AG04449 (cell line): ENCODE measurements at regions not wholly inside any gene's neighbourhood (a gene's known extent, or its start where the extent isn't known, plus 50 kb on each side); places are given as distances from the start of the nearest gene placed in this dataset.

Experiments
- CTCF ChIA-PET: fragments of 350-600 bp; formaldehyde crosslinking; extraction: SDS; loops from one replicate; lab custom pipeline; 2021; ENCODE audit warnings: antibody characterized with exemption; lab: Yijun Ruan, JAX
- POLR2A ChIA-PET: fragments of 400-600, 350-600 bp; formaldehyde crosslinking; extraction: SDS; loops from one replicate; lab custom pipeline; 2020; ENCODE audit warnings: antibody characterized with exemption, inconsistent platforms; lab: Yijun Ruan, JAX
- DNase-seq: peaks from one replicate; pipeline ENCODE4 v3.0.0-alpha.2; 2010; ENCODE audit warnings: low read depth, low spot score
- H3K4me3 ChIP-seq: 2 replicates; pipeline ENCODE4 v1.5.1; 2011; ENCODE audit warnings: low read depth, mild to moderate bottlenecking, control low read depth, low read length
- CTCF ChIP-seq: IDR thresholded peaks from one replicate; pipeline ENCODE4 v1.5.1; 2011; ENCODE audit warnings: mild to moderate bottlenecking, moderate library complexity, low read length, control low read depth, inconsistent platforms; ENCODE audit not compliant: insufficient read depth; ENCODE audit errors: missing control alignments

- TF ChIP-seq CTCF, result no peak
- POLR2A ChIA-PET, result interaction anchor here (0.7 kb wide), 1 partner anchor 72 kb away, joined by 3 read pairs; no protein-coding TSS in a partner anchor
- DNase-seq, result no peak
- no peak overlapping the region for H3K4me3 ChIP-seq
- CTCF ChIA-PET, result interaction anchor here (1.2 kb wide), 1 partner anchor 14 kb away, joined by 4 read pairs; no protein-coding TSS in a partner anchor
Measured at GRCh38 chr2:237243487-237243886, 157.8 kb downstream of the COPS8 start.

- POLR2A ChIA-PET, result no interaction called here
- no peak overlapping the region for H3K4me3 ChIP-seq
- CTCF ChIA-PET, result interaction anchor here (0.9 to 1.2 kb wide), 3 partner anchors 10 to 14 kb away, joined by 4 to 5 read pairs (median 4); no protein-coding TSS in a partner anchor
- TF ChIP-seq CTCF, result no peak
- no peak for DNase-seq
Measured at GRCh38 chr2:237244178-237244577, 158.5 kb downstream of the COPS8 start.

- CTCF ChIA-PET, result interaction anchor here (0.9 to 1.2 kb wide), 2 partner anchors 9 to 13 kb away, joined by 4 to 5 read pairs; no protein-coding TSS in a partner anchor
- POLR2A ChIA-PET, result no interaction called here
- no peak for TF ChIP-seq CTCF
- no peak overlapping the region for H3K4me3 ChIP-seq
- no peak for DNase-seq
Measured at GRCh38 chr2:237244976-237245646, 159.4 kb downstream of the COPS8 start.

- POLR2A ChIA-PET, result no interaction called here
- no peak for DNase-seq
- no peak overlapping the region for H3K4me3 ChIP-seq
- CTCF ChIA-PET, result interaction anchor here (0.9 to 2.3 kb wide), 2 partner anchors 11 to 94 kb away, joined by 3 to 7 read pairs; no protein-coding TSS in a partner anchor
- TF ChIP-seq CTCF, result no peak
Measured at GRCh38 chr2:237250599-237250998, 163.4 kb downstream of the COL6A3 start.

GRCh38 chr2:237251986-237252385 lies 162.0 kb downstream of the COL6A3 start:
- CTCF ChIA-PET, result no interaction called here
- POLR2A ChIA-PET, result no interaction called here
- no peak overlapping the region for H3K4me3 ChIP-seq
- no peak for DNase-seq
- no peak for TF ChIP-seq CTCF

GRCh38 chr2:237253046-237253702 lies 160.8 kb downstream of the COL6A3 start:
- H3K4me3 ChIP-seq, result no peak overlapping the region
- no peak for DNase-seq
- ChIA-PET CTCF (interaction anchor here (0.9 to 2.2 kb wide), 6 partner anchors 9 to 47 kb away, joined by 3 to 7 read pairs (median 5); no protein-coding TSS in a partner anchor), POLR2A (no interaction called here)
- TF ChIP-seq CTCF, result no peak
